ENCODE measurements at regions not wholly inside any gene's neighbourhood (a gene's known extent, or its start where the extent isn't known, plus 50 kb on each side); places are given as distances from the start of the nearest gene placed in this dataset.
"Not testable (repeated sequence)": the region's sequence is repeated elsewhere in the genome, so short reads cannot be mapped to it uniquely, and the experiment has no call there.

- H3K36me3 ChIP-seq (ENCODE audit: control insufficient read depth in 2 of 2, insufficient read depth in 2 of 2, low read length in 2 of 2); H3K4me1 ChIP-seq (ENCODE audit: control insufficient read depth in 2 of 2, insufficient read depth in 2 of 2, low read length in 2 of 2); H3K27me3 ChIP-seq (ENCODE audit: control insufficient read depth in 2 of 2, insufficient read depth in 2 of 2, low read length in 2 of 2); H3K4me3 ChIP-seq (ENCODE audit: low read length in 2 of 2); H3K9me3 ChIP-seq (ENCODE audit: control insufficient read depth in 2 of 2, low read length in 2 of 2); H3K9ac ChIP-seq (ENCODE audit: low read depth in 1 of 2, low read length in 2 of 2); H3K27ac ChIP-seq (ENCODE audit: low read depth in 2 of 2, low read length in 2 of 2): not testable (repeated sequence)
These were observed 85.3 kb upstream of the KCNMA1 start for GRCh38 chr10:77722956-77723355.

- H3K36me3 ChIP-seq (ENCODE audit: control insufficient read depth in 2 of 2, insufficient read depth in 2 of 2, low read length in 2 of 2), result no peaks in the 10 kb centered on the region
- no peak overlapping the region for H3K4me3 ChIP-seq (ENCODE audit: low read length in 2 of 2)
- no peaks in the 10 kb centered on the region for H3K27me3 ChIP-seq (ENCODE audit: control insufficient read depth in 2 of 2, insufficient read depth in 2 of 2, low read length in 2 of 2)
- no peaks in the 10 kb centered on the region for H3K9me3 ChIP-seq (ENCODE audit: control insufficient read depth in 2 of 2, low read length in 2 of 2)
- no peaks in the 10 kb centered on the region for H3K4me1 ChIP-seq (ENCODE audit: control insufficient read depth in 2 of 2, insufficient read depth in 2 of 2, low read length in 2 of 2)
- no peak overlapping the region for H3K27ac ChIP-seq (ENCODE audit: low read depth in 2 of 2, low read length in 2 of 2)
- no peak overlapping the region for H3K9ac ChIP-seq (ENCODE audit: low read depth in 1 of 2, low read length in 2 of 2)
These were observed 84.2 kb upstream of the KCNMA1 start for GRCh38 chr10:77721815-77722214.

GRCh38 chr10:77718957-77719356, 81.3 kb upstream of the KCNMA1 start:
- H3K4me1 ChIP-seq (ENCODE audit: control insufficient read depth in 2 of 2, insufficient read depth in 2 of 2, low read length in 2 of 2), result no peaks in the 10 kb centered on the region
- no peak overlapping the region for H3K27ac ChIP-seq (ENCODE audit: low read depth in 2 of 2, low read length in 2 of 2)
- H3K9ac ChIP-seq (ENCODE audit: low read depth in 1 of 2, low read length in 2 of 2), result no peak overlapping the region
- H3K36me3 ChIP-seq (ENCODE audit: control insufficient read depth in 2 of 2, insufficient read depth in 2 of 2, low read length in 2 of 2), result no peaks in the 10 kb centered on the region
- peaks cover 0 to 3% of the 10 kb centered on the region in 2 donors for H3K27me3 ChIP-seq (ENCODE audit: control insufficient read depth in 2 of 2, insufficient read depth in 2 of 2, low read length in 2 of 2)
- no peak overlapping the region for H3K4me3 ChIP-seq (ENCODE audit: low read length in 2 of 2)
- no peaks in the 10 kb centered on the region for H3K9me3 ChIP-seq (ENCODE audit: control insufficient read depth in 2 of 2, low read length in 2 of 2)

GRCh38 chr10:77718312-77718711, 80.7 kb upstream of the KCNMA1 start:
- H3K4me3 ChIP-seq (ENCODE audit: low read length in 2 of 2); H3K27ac ChIP-seq (ENCODE audit: low read depth in 2 of 2, low read length in 2 of 2); H3K9me3 ChIP-seq (ENCODE audit: control insufficient read depth in 2 of 2, low read length in 2 of 2); H3K4me1 ChIP-seq (ENCODE audit: control insufficient read depth in 2 of 2, insufficient read depth in 2 of 2, low read length in 2 of 2); H3K36me3 ChIP-seq (ENCODE audit: control insufficient read depth in 2 of 2, insufficient read depth in 2 of 2, low read length in 2 of 2); H3K27me3 ChIP-seq (ENCODE audit: control insufficient read depth in 2 of 2, insufficient read depth in 2 of 2, low read length in 2 of 2); H3K9ac ChIP-seq (ENCODE audit: low read depth in 1 of 2, low read length in 2 of 2): not testable (repeated sequence)

GRCh38 chr10:77717336-77717735, 79.7 kb upstream of the KCNMA1 start:
- no peaks in the 10 kb centered on the region for H3K9me3 ChIP-seq (ENCODE audit: control insufficient read depth in 2 of 2, low read length in 2 of 2)
- H3K27ac ChIP-seq (ENCODE audit: low read depth in 2 of 2, low read length in 2 of 2), result no peak overlapping the region
- no peak overlapping the region for H3K4me3 ChIP-seq (ENCODE audit: low read length in 2 of 2)
- no peaks in the 10 kb centered on the region for H3K36me3 ChIP-seq (ENCODE audit: control insufficient read depth in 2 of 2, insufficient read depth in 2 of 2, low read length in 2 of 2)
- H3K4me1 ChIP-seq (ENCODE audit: control insufficient read depth in 2 of 2, insufficient read depth in 2 of 2, low read length in 2 of 2), result no peaks in the 10 kb centered on the region
- peaks cover 0 to 7% of the 10 kb centered on the region in 2 donors for H3K27me3 ChIP-seq (ENCODE audit: control insufficient read depth in 2 of 2, insufficient read depth in 2 of 2, low read length in 2 of 2)
- no peak overlapping the region for H3K9ac ChIP-seq (ENCODE audit: low read depth in 1 of 2, low read length in 2 of 2)

- Histone ChIP-seq H3K4me1 (ENCODE audit: control insufficient read depth in 2 of 2, insufficient read depth in 2 of 2, low read length in 2 of 2) (no peaks in the 10 kb centered on the region), H3K27me3 (ENCODE audit: control insufficient read depth in 2 of 2, insufficient read depth in 2 of 2, low read length in 2 of 2) (peaks cover 0 to 9% of the 10 kb centered on the region in 2 donors), H3K27ac (ENCODE audit: low read depth in 2 of 2, low read length in 2 of 2) (no peak overlapping the region), H3K9me3 (ENCODE audit: control insufficient read depth in 2 of 2, low read length in 2 of 2) (no peaks in the 10 kb centered on the region), H3K9ac (ENCODE audit: low read depth in 1 of 2, low read length in 2 of 2) (no peak overlapping the region), H3K36me3 (ENCODE audit: control insufficient read depth in 2 of 2, insufficient read depth in 2 of 2, low read length in 2 of 2) (no peaks in the 10 kb centered on the region), H3K4me3 (ENCODE audit: low read length in 2 of 2) (no peak overlapping the region)
These were observed 79.1 kb upstream of the KCNMA1 start for GRCh38 chr10:77716458-77717317.

- H3K9ac ChIP-seq (ENCODE audit: low read depth in 1 of 2, low read length in 2 of 2), result no peak overlapping the region
- no peaks in the 10 kb centered on the region for H3K4me1 ChIP-seq (ENCODE audit: control insufficient read depth in 2 of 2, insufficient read depth in 2 of 2, low read length in 2 of 2)
- no peaks in the 10 kb centered on the region for H3K9me3 ChIP-seq (ENCODE audit: control insufficient read depth in 2 of 2, low read length in 2 of 2)
- no peaks in the 10 kb centered on the region for H3K36me3 ChIP-seq (ENCODE audit: control insufficient read depth in 2 of 2, insufficient read depth in 2 of 2, low read length in 2 of 2)
- H3K4me3 ChIP-seq (ENCODE audit: low read length in 2 of 2), result no peak overlapping the region
- no peak overlapping the region for H3K27ac ChIP-seq (ENCODE audit: low read depth in 2 of 2, low read length in 2 of 2)
- peaks cover 0 to 9% of the 10 kb centered on the region in 2 donors for H3K27me3 ChIP-seq (ENCODE audit: control insufficient read depth in 2 of 2, insufficient read depth in 2 of 2, low read length in 2 of 2)
These were observed 77.9 kb upstream of the KCNMA1 start for GRCh38 chr10:77715536-77715935.

GRCh38 chr10:77715088-77715487, 77.5 kb upstream of the KCNMA1 start:
- Histone ChIP-seq H3K27me3 (ENCODE audit: control insufficient read depth in 2 of 2, insufficient read depth in 2 of 2, low read length in 2 of 2) (peaks cover 0 to 9% of the 10 kb centered on the region in 2 donors), H3K4me1 (ENCODE audit: control insufficient read depth in 2 of 2, insufficient read depth in 2 of 2, low read length in 2 of 2) (no peaks in the 10 kb centered on the region), H3K9me3 (ENCODE audit: control insufficient read depth in 2 of 2, low read length in 2 of 2) (no peaks in the 10 kb centered on the region)

GRCh38 chr10:77713521-77714280, 76.1 kb upstream of the KCNMA1 start:
- Histone ChIP-seq H3K9ac (ENCODE audit: low read depth in 1 of 2, low read length in 2 of 2) (no peak overlapping the region), H3K36me3 (ENCODE audit: control insufficient read depth in 2 of 2, insufficient read depth in 2 of 2, low read length in 2 of 2) (no peaks in the 10 kb centered on the region), H3K9me3 (ENCODE audit: control insufficient read depth in 2 of 2, low read length in 2 of 2) (no peaks in the 10 kb centered on the region), H3K27me3 (ENCODE audit: control insufficient read depth in 2 of 2, insufficient read depth in 2 of 2, low read length in 2 of 2) (peaks cover 0 to 9% of the 10 kb centered on the region in 2 donors), H3K27ac (ENCODE audit: low read depth in 2 of 2, low read length in 2 of 2) (no peak overlapping the region), H3K4me3 (ENCODE audit: low read length in 2 of 2) (no peak overlapping the region), H3K4me1 (ENCODE audit: control insufficient read depth in 2 of 2, insufficient read depth in 2 of 2, low read length in 2 of 2) (no peaks in the 10 kb centered on the region)

More at GRCh38 chr10:77715088-77715487, 77.5 kb upstream of the KCNMA1 start:
- H3K36me3 ChIP-seq (ENCODE audit: control insufficient read depth in 2 of 2, insufficient read depth in 2 of 2, low read length in 2 of 2), result no peaks in the 10 kb centered on the region
- no peak overlapping the region for H3K27ac ChIP-seq (ENCODE audit: low read depth in 2 of 2, low read length in 2 of 2)
- no peak overlapping the region for H3K4me3 ChIP-seq (ENCODE audit: low read length in 2 of 2)
- no peak overlapping the region for H3K9ac ChIP-seq (ENCODE audit: low read depth in 1 of 2, low read length in 2 of 2)

GRCh38 chr10:77712207-77712606, 74.6 kb upstream of the KCNMA1 start:
- Histone ChIP-seq H3K9ac (ENCODE audit: low read depth in 1 of 2, low read length in 2 of 2) (no peak overlapping the region), H3K27ac (ENCODE audit: low read depth in 2 of 2, low read length in 2 of 2) (no peak overlapping the region), H3K27me3 (ENCODE audit: control insufficient read depth in 2 of 2, insufficient read depth in 2 of 2, low read length in 2 of 2) (peaks cover 0 to 9% of the 10 kb centered on the region in 2 donors), H3K4me3 (ENCODE audit: low read length in 2 of 2) (no peak overlapping the region), H3K9me3 (ENCODE audit: control insufficient read depth in 2 of 2, low read length in 2 of 2) (no peaks in the 10 kb centered on the region), H3K36me3 (ENCODE audit: control insufficient read depth in 2 of 2, insufficient read depth in 2 of 2, low read length in 2 of 2) (no peaks in the 10 kb centered on the region), H3K4me1 (ENCODE audit: control insufficient read depth in 2 of 2, insufficient read depth in 2 of 2, low read length in 2 of 2) (no peaks in the 10 kb centered on the region)

Measured in mucosa of rectum (tissue), 2 donors.